HUES6 (cell line): ENCODE measurements at regions not wholly inside any gene's neighbourhood (a gene's known extent, or its start where the extent isn't known, plus 50 kb on each side); places are given as distances from the start of the nearest gene placed in this dataset.
"Not testable (repeated sequence)": the region's sequence is repeated elsewhere in the genome, so short reads cannot be mapped to it uniquely, and the experiment has no call there.

Experiments used
- H3K27ac ChIP-seq: 2 replicates; pipeline ENCODE4 v1.7.0; 2013; ENCODE audit warnings: low read depth, mild to moderate bottlenecking, low read length, inconsistent platforms
- H3K27me3 ChIP-seq: 2 replicates; pipeline ENCODE4 v1.6.1; 2013; ENCODE audit warnings: low read length; ENCODE audit not compliant: control insufficient read depth, insufficient read depth
- H3K36me3 ChIP-seq: 2 replicates; pipeline ENCODE4 v1.6.1; 2013; ENCODE audit warnings: low read length; ENCODE audit not compliant: control insufficient read depth, insufficient read depth
- H3K4me1 ChIP-seq: 2 replicates; pipeline ENCODE4 v1.6.1; 2013; ENCODE audit warnings: low read length; ENCODE audit not compliant: control insufficient read depth, insufficient read depth
- H3K4me3 ChIP-seq: 2 replicates; pipeline ENCODE4 v1.5.1; 2013; ENCODE audit warnings: low read depth, low read length
- H3K9ac ChIP-seq: one replicate; pipeline ENCODE4 v1.6.1; 2013; ENCODE audit warnings: mild to moderate bottlenecking, low read length
- H3K9me3 ChIP-seq: 2 replicates; pipeline ENCODE4 v1.6.1; 2013; ENCODE audit warnings: low read depth, low read length; ENCODE audit not compliant: control insufficient read depth, insufficient read depth

- Histone ChIP-seq H3K9me3 (no peaks in the 10 kb centered on the region), H3K36me3 (no peaks in the 10 kb centered on the region), H3K4me1 (no peaks in the 10 kb centered on the region), H3K27ac (no peak overlapping the region), H3K4me3 (no peak overlapping the region), H3K9ac (no peak overlapping the region), H3K27me3 (no peaks in the 10 kb centered on the region)
Measured at GRCh38 chr1:71296551-71297134, 215.8 kb upstream of the ZRANB2 start.

GRCh38 chr1:71295350-71295749 is 214.5 kb upstream of the ZRANB2 start:
- Histone ChIP-seq H3K36me3 (no peaks in the 10 kb centered on the region), H3K4me3 (no peak overlapping the region), H3K27me3 (no peaks in the 10 kb centered on the region), H3K27ac (no peak overlapping the region), H3K9me3 (no peaks in the 10 kb centered on the region), H3K4me1 (no peaks in the 10 kb centered on the region), H3K9ac (no peak overlapping the region)

- H3K27me3 ChIP-seq, result no peaks in the 10 kb centered on the region
- H3K4me1 ChIP-seq, result no peaks in the 10 kb centered on the region
- no peaks in the 10 kb centered on the region for H3K9me3 ChIP-seq
- no peak overlapping the region for H3K4me3 ChIP-seq
- H3K9ac ChIP-seq, result no peak overlapping the region
- no peak overlapping the region for H3K27ac ChIP-seq
- no peaks in the 10 kb centered on the region for H3K36me3 ChIP-seq
Measured at GRCh38 chr1:71294178-71294577, 213.3 kb upstream of the ZRANB2 start.

- Histone ChIP-seq H3K27ac (no peak overlapping the region), H3K4me1 (no peaks in the 10 kb centered on the region), H3K4me3 (no peak overlapping the region), H3K27me3 (no peaks in the 10 kb centered on the region), H3K9ac (no peak overlapping the region), H3K36me3 (no peaks in the 10 kb centered on the region), H3K9me3 (no peaks in the 10 kb centered on the region)
Measured at GRCh38 chr1:71292203-71292602, 211.4 kb upstream of the ZRANB2 start.

- not testable (repeated sequence) for H3K9me3 ChIP-seq, H3K9ac ChIP-seq, H3K36me3 ChIP-seq, H3K4me3 ChIP-seq, H3K27ac ChIP-seq, H3K4me1 ChIP-seq, H3K27me3 ChIP-seq
Measured at GRCh38 chr1:71290506-71291237, 209.8 kb upstream of the ZRANB2 start.

- no peaks in the 10 kb centered on the region for H3K4me1 ChIP-seq
- peaks cover 2% of the 10 kb centered on the region; the same call in 1 of the 2 replicates for H3K9me3 ChIP-seq
- H3K36me3 ChIP-seq, result no peaks in the 10 kb centered on the region
- no peaks in the 10 kb centered on the region for H3K27me3 ChIP-seq
- no peak overlapping the region for H3K9ac ChIP-seq
- H3K27ac ChIP-seq, result no peak overlapping the region
- H3K4me3 ChIP-seq, result no peak overlapping the region
Measured at GRCh38 chr1:71285529-71285928, 204.7 kb upstream of the ZRANB2 start.

GRCh38 chr1:71276466-71276865 is 195.6 kb upstream of the ZRANB2 start:
- no peak overlapping the region for H3K4me3 ChIP-seq
- H3K27me3 ChIP-seq, result no peaks in the 10 kb centered on the region
- H3K9me3 ChIP-seq, result no peaks in the 10 kb centered on the region
- H3K36me3 ChIP-seq, result no peaks in the 10 kb centered on the region
- H3K9ac ChIP-seq, result no peak overlapping the region
- H3K4me1 ChIP-seq, result no peaks in the 10 kb centered on the region
- no peak overlapping the region for H3K27ac ChIP-seq

- Histone ChIP-seq H3K9me3 (no peaks in the 10 kb centered on the region), H3K27me3 (no peaks in the 10 kb centered on the region), H3K4me3 (no peak overlapping the region), H3K36me3 (no peaks in the 10 kb centered on the region), H3K27ac (no peak overlapping the region), H3K4me1 (no peaks in the 10 kb centered on the region), H3K9ac (no peak overlapping the region)
Measured at GRCh38 chr1:71273334-71273733, 192.5 kb upstream of the ZRANB2 start.

- Histone ChIP-seq H3K9me3 (no peaks in the 10 kb centered on the region), H3K27ac (no peak overlapping the region), H3K9ac (no peak overlapping the region), H3K4me1 (no peaks in the 10 kb centered on the region), H3K4me3 (no peak overlapping the region), H3K27me3 (no peaks in the 10 kb centered on the region), H3K36me3 (no peaks in the 10 kb centered on the region)
Measured at GRCh38 chr1:71270394-71270915, 189.6 kb upstream of the ZRANB2 start.

GRCh38 chr1:71269818-71270217 is 189.0 kb upstream of the ZRANB2 start:
- H3K4me1 ChIP-seq, result no peaks in the 10 kb centered on the region
- no peak overlapping the region for H3K27ac ChIP-seq
- no peaks in the 10 kb centered on the region for H3K36me3 ChIP-seq
- H3K9me3 ChIP-seq, result no peaks in the 10 kb centered on the region
- H3K4me3 ChIP-seq, result no peak overlapping the region
- H3K9ac ChIP-seq, result no peak overlapping the region
- no peaks in the 10 kb centered on the region for H3K27me3 ChIP-seq

- no peak overlapping the region for H3K9ac ChIP-seq
- no peak overlapping the region for H3K27ac ChIP-seq
- no peak overlapping the region for H3K4me3 ChIP-seq
- H3K9me3 ChIP-seq, result no peaks in the 10 kb centered on the region
- no peaks in the 10 kb centered on the region for H3K36me3 ChIP-seq
- no peaks in the 10 kb centered on the region for H3K4me1 ChIP-seq
- H3K27me3 ChIP-seq, result no peaks in the 10 kb centered on the region
Measured at GRCh38 chr1:71269179-71269578, 188.3 kb upstream of the ZRANB2 start.
